NCI-H2171 (cell line): ENCODE measurements at regions not wholly inside any gene's neighbourhood (a gene's known extent, or its start where the extent isn't known, plus 50 kb on each side); places are given as distances from the start of the nearest gene placed in this dataset.

Experiments used
- DNase-seq: peaks from one replicate; lab custom pipeline; 2025; lab: John Stamatoyannopoulos, UW

GRCh38 chr5:54852007-54852406 lies 133.4 kb downstream of the ESM1 start:
- no peak for DNase-seq

GRCh38 chr5:54851449-54851848 lies 133.9 kb downstream of the ESM1 start:
- DNase-seq: no peak

- peak; percentile 9 for DNase-seq
These were observed 136.8 kb downstream of the ESM1 start for GRCh38 chr5:54848581-54848980.

- no peak for DNase-seq
These were observed 139.8 kb downstream of the ESM1 start for GRCh38 chr5:54845567-54845941.

- DNase-seq: peak; percentile 32
These were observed 140.4 kb downstream of the ESM1 start for GRCh38 chr5:54844905-54845566.

GRCh38 chr5:54844266-54844665 lies 141.1 kb downstream of the ESM1 start:
- no peak for DNase-seq

- DNase-seq: no peak
These were observed 143.9 kb downstream of the ESM1 start for GRCh38 chr5:54841481-54841880.

- DNase-seq: no peak
These were observed 146.6 kb downstream of the ESM1 start for GRCh38 chr5:54838843-54839242.

GRCh38 chr5:54837981-54838380 lies 147.4 kb downstream of the ESM1 start:
- DNase-seq: no peak

GRCh38 chr5:54837093-54837492 lies 148.3 kb downstream of the ESM1 start:
- no peak for DNase-seq

- no peak for DNase-seq
These were observed 149.7 kb downstream of the ESM1 start for GRCh38 chr5:54835647-54836046.

- no peak for DNase-seq
These were observed 151.1 kb downstream of the ESM1 start for GRCh38 chr5:54834121-54834842.

GRCh38 chr5:54833590-54833989 lies 151.8 kb downstream of the ESM1 start:
- DNase-seq: no peak

- DNase-seq: no peak
These were observed 152.5 kb downstream of the ESM1 start for GRCh38 chr5:54832858-54833257.

- DNase-seq: no peak
These were observed 153.3 kb downstream of the ESM1 start for GRCh38 chr5:54832045-54832444.

- DNase-seq: no peak
These were observed 154.2 kb downstream of the ESM1 start for GRCh38 chr5:54831233-54831632.

- no peak for DNase-seq
These were observed 155.5 kb downstream of the ESM1 start for GRCh38 chr5:54829676-54830535.

- no peak for DNase-seq
These were observed 156.3 kb downstream of the ESM1 start for GRCh38 chr5:54829102-54829501.

GRCh38 chr5:54828151-54828550 lies 157.2 kb downstream of the ESM1 start:
- no peak for DNase-seq

GRCh38 chr5:54825005-54825404 lies 160.4 kb downstream of the ESM1 start:
- DNase-seq: no peak

GRCh38 chr5:54823006-54823405 lies 162.4 kb downstream of the ESM1 start:
- DNase-seq: no peak

GRCh38 chr5:54822324-54822687 lies 163.1 kb downstream of the ESM1 start:
- DNase-seq: no peak
